ENCODE measurements at regions not wholly inside any gene's neighbourhood (a gene's known extent, or its start where the extent isn't known, plus 50 kb on each side); places are given as distances from the start of the nearest gene placed in this dataset.

GRCh38 chr2:180125245-180125962 is 118.3 kb upstream of the CWC22 start:
- TF ChIP-seq CTCF (IDR thresholded peaks at IDR 0.05) (peak; percentile 28 to 61 (median 56)), POLR2A (IDR thresholded peaks at IDR 0.05) (no peak)
